Lung (tissue), 11 donors: ENCODE measurements at regions not wholly inside any gene's neighbourhood (a gene's known extent, or its start where the extent isn't known, plus 50 kb on each side); places are given as distances from the start of the nearest gene placed in this dataset.

Experiments used
- ATAC-seq: fragments of 200-7000 bp; cut with Tn5 transposase; one replicate; pipeline ENCODE4 v1.9.1; 2020; ENCODE audit warnings: moderate number of reproducible peaks; ENCODE audit not compliant: insufficient read depth, low FRiP score
- DNase-seq, 3 donors: peaks; one replicate each; pipeline ENCODE4 v3.0.0-alpha.2; 2013 to 2017
- H3K27ac ChIP-seq, 2 donors: one replicate each; pipeline ENCODE4 v1.5.1; 2013; ENCODE audit warnings: mild to moderate bottlenecking in 2 of 2, moderate library complexity in 2 of 2, control low read depth in 1 of 2, inconsistent platforms in 1 of 2, low read depth in 1 of 2, low read length in 1 of 2
- H3K27me3 ChIP-seq, 3 donors: one replicate each; pipeline ENCODE4 v1.5.1; 2013; ENCODE audit warnings: low read length in 2 of 3; ENCODE audit not compliant: control insufficient read depth in 3 of 3, insufficient read depth in 3 of 3
- H3K36me3 ChIP-seq, 4 donors: one replicate each; pipeline ENCODE4 v1.5.1; 2013; ENCODE audit warnings: low read length in 4 of 4, mild to moderate bottlenecking in 1 of 4, moderate library complexity in 1 of 4; ENCODE audit not compliant: control insufficient read depth in 4 of 4, insufficient read depth in 4 of 4
- H3K4me1 ChIP-seq, 5 donors: one replicate each; pipeline ENCODE4 v1.5.1; 2013; ENCODE audit warnings: low read length in 5 of 5, mild to moderate bottlenecking in 2 of 5, moderate library complexity in 1 of 5; ENCODE audit not compliant: control insufficient read depth in 5 of 5, insufficient read depth in 5 of 5
- H3K4me3 ChIP-seq: one replicate; pipeline ENCODE4 v1.5.1; 2013; ENCODE audit warnings: mild to moderate bottlenecking, control low read depth, moderate library complexity
- H3K9ac ChIP-seq, 2 donors: one replicate each; pipeline ENCODE4 v1.5.1; 2013; ENCODE audit warnings: low read length in 2 of 2, control low read depth in 1 of 2; ENCODE audit not compliant: insufficient read depth in 1 of 2
- H3K9me3 ChIP-seq, 4 donors: one replicate each; pipeline ENCODE4 v1.5.1; 2013; ENCODE audit warnings: low read length in 3 of 4, mild to moderate bottlenecking in 1 of 4, moderate library complexity in 1 of 4; ENCODE audit not compliant: control insufficient read depth in 4 of 4, insufficient read depth in 3 of 4
- CTCF ChIP-seq: IDR thresholded peaks from 2 replicates; pipeline ENCODE4 v1.5.1; 2012; ENCODE audit warnings: mild to moderate bottlenecking; ENCODE audit errors: control extremely low read depth, extremely low read depth
- WGBS, 2 donors: extraction: QIAGEN DNeasy Blood & Tissue Kit; methylation state at CpG; one replicate each; pipeline ENCODE4 v1.1.7; 2013; 5-methylcytosine and 5-hydroxymethylcytosine counted together
- donor health status: control.
- donor health status: control.
- donor health status: Bipolar disorder and iron deficiency.
- donor health status: healthy.
- donor health status: DM: yes; HTN: yes; CAD: no.

- Histone ChIP-seq H3K9me3 (no peaks in the 10 kb centered on the region), H3K36me3 (no peaks in the 10 kb centered on the region), H3K27me3 (peaks cover 0 to 3% (median 0%) of the 10 kb centered on the region in 3 donors), H3K9ac (no peak overlapping the region), H3K27ac (no peak overlapping the region), H3K4me3 (no peak overlapping the region), H3K4me1 (peaks cover 0 to 3% (median 0%) of the 10 kb centered on the region in 5 donors)
- ATAC-seq (no peak), DNase-seq (no peak)
- TF ChIP-seq CTCF: no peak
- 65 to 98% methylated on average over 4 of the region's 4 CpGs for WGBS, 2 donors
These were observed 588.8 kb upstream of the ADAMTS9 start for GRCh38 chr3:65276551-65276950.

GRCh38 chr3:65268426-65268825, 580.6 kb upstream of the ADAMTS9 start:
- Histone ChIP-seq H3K36me3 (no peaks in the 10 kb centered on the region), H3K27ac (no peak overlapping the region), H3K4me1 (no peaks in the 10 kb centered on the region), H3K4me3 (no peak overlapping the region), H3K9me3 (no peaks in the 10 kb centered on the region), H3K27me3 (no peaks in the 10 kb centered on the region), H3K9ac (no peak overlapping the region)
- DNase-seq: peak in 2 of 3 donors; percentile 58 to 68
- no peak for ATAC-seq
- 56 to 74% methylated on average over 1 of the region's 1 CpG for WGBS, 2 donors
- no peak for TF ChIP-seq CTCF

- Histone ChIP-seq H3K27me3 (no peaks in the 10 kb centered on the region), H3K36me3 (no peaks in the 10 kb centered on the region), H3K4me3 (no peak overlapping the region), H3K27ac (no peak overlapping the region), H3K9ac (no peak overlapping the region), H3K4me1 (no peaks in the 10 kb centered on the region), H3K9me3 (no peaks in the 10 kb centered on the region)
- DNase-seq: no peak
- ATAC-seq: no peak
- no peak for TF ChIP-seq CTCF
- 56 to 63% methylated on average over 4 of the region's 4 CpGs for WGBS, 2 donors
These were observed 578.3 kb upstream of the ADAMTS9 start for GRCh38 chr3:65265942-65266590.

- 91% methylated on average over 4 of the region's 4 CpGs for WGBS, 2 donors
- ATAC-seq: no peak
- no peak overlapping the region for H3K4me3 ChIP-seq
- H3K4me1 ChIP-seq: no peaks in the 10 kb centered on the region
- no peaks in the 10 kb centered on the region for H3K36me3 ChIP-seq
- no peaks in the 10 kb centered on the region for H3K27me3 ChIP-seq
- no peak for TF ChIP-seq CTCF
- no peaks in the 10 kb centered on the region for H3K9me3 ChIP-seq
- no peak for DNase-seq
- H3K27ac ChIP-seq: no peak overlapping the region
- no peak overlapping the region for H3K9ac ChIP-seq
These were observed 577.7 kb upstream of the ADAMTS9 start for GRCh38 chr3:65265511-65265910.
